DMS79 treated with DMSO at 0.1 percent for 48 hours (cell line): ENCODE measurements at regions not wholly inside any gene's neighbourhood (a gene's known extent, or its start where the extent isn't known, plus 50 kb on each side); places are given as distances from the start of the nearest gene placed in this dataset.

ENCODE experiments used
- DNase-seq: peaks from one replicate; lab custom pipeline; 2025; lab: John Stamatoyannopoulos, UW

DNA sequence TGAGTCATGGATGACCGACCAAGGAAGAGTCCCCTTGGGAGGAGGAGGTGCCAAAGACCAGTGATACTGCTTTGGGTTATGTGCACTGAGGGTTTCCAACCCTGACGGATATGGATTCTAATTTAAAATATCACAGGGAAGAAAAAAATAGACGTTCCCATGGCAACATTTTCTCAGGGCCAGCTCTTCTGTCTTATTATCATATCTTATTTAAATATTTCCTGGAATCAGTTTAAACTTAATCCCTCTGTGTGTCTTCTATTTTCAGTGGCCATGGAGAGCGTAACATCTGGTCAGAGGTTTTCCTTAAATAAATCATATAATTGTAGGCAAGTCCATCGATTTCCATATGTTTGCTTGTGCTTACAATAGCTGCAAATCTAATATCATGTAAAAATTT, 205.4 kb upstream of the FMN2 start:
- no peak for DNase-seq

DNA sequence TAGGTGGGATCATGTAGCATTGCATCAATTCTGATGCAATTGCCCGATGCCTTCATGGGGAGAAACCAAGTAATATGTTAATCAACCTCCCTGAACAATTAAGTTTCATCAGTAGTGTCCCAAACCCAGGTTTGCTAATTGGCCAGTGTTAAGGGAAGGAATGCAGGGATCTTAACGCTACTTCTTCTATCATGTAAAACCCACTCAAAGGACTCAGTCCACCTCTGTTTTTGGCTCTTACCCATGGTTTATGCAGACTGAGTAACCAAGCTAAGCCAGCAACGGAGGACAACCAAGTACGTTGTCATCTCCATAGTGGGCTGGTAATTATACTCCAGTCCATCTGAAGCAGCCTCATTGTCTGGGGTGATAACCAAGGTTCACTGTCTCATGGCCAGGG, 203.0 kb upstream of the FMN2 start:
- no peak for DNase-seq

DNA sequence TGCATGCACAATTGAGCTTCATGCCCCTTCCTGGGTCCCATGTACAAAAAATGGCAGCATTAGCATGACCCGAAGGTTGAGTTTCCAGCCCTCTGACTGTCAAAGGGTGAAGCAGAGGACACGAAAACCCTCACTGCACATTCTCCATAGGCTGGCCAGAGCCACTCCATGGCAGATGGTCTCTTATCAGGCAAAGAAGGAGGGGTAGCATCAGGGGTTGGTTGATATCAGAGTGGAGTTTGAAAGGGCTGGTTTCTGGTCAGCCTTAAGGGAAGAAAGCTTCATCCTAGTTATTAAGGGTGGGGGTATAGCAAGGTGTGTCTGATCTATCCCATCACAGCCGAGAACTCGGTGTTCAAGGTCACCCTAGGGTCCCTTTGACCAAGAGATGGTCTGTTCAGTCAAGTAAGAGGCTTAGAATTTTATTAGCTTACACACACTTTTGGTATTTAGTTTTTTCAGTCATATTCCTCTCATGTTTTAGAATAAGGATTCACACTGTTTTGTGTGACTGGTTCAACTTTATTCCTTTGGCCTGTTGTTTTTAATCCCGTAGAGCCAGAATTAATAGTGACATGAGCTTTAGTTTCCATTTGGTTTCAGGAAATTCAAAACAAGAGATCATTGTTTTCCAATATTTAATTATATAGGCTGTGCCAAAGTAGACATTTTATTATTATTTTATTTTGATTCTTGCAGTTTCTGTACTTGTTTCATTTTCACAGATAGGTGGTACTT, 199.9 kb upstream of the FMN2 start:
- DNase-seq, result no peak

DNA sequence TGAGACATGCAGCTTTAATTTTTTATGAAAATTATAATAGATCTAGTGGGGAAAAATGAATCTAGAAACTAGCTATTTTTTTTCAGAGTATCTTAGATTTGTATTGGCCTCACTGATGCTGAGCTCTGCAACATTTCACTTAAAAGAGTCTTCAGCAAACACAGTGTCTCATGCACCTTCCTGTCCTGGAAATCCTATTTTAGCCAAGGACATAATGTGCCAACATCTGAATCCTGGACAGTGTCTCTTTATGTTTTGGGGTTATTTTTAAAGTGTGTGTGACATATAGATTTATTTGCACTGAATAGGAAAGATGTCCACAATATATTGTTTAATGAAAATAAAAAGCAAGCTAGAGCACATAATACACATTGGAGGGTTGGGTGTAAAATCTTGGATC, 199.1 kb upstream of the FMN2 start:
- DNase-seq, result no peak

DNA sequence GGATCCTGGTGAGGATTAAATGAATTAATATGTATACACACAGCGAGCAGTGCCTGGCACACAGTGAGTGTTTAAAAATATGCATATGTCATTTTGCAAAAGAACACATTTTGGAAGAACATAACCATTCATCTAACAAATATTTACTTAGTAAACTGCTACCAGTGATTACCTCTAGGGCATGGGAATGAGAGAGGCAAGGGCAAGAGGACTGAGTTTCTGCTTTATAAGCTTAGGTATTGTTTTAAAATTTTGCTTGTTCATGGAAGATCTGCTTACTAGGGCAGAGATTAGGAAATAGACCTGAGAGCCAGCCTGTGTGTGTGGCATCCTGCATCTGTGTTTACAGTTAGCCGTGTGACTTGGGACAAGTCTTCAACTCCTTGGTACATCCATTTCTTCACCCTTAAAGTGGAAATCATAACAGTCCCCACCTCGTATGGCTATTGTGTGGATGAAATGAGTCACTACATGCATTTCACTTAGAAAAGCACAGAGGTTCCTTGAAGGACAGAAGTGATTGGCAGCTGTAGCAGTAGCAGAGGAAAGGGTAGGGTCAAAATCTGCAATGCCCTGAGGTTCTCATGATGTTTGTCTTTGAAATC, 198.5 kb upstream of the FMN2 start:
- DNase-seq, result no peak

DNA sequence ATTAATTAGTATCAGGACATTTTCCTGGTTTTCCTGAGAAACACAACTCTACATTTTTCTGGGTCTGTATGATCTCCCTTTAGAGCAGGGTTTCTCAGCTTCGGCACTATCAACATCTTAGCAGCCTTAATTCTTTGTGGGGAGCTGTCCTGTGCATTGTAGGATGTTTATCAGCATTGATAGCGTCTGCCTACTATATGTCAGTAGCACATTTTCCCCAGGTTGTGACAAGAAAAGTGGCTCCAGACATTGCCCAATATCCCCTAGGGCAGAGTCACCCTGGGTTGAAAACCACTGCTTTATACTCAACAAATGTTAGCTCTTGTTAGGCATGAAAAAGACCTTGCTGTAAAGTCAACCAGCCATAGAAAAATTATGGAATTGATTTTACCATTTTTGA, 195.1 kb upstream of the FMN2 start:
- DNase-seq, result no peak

DNA sequence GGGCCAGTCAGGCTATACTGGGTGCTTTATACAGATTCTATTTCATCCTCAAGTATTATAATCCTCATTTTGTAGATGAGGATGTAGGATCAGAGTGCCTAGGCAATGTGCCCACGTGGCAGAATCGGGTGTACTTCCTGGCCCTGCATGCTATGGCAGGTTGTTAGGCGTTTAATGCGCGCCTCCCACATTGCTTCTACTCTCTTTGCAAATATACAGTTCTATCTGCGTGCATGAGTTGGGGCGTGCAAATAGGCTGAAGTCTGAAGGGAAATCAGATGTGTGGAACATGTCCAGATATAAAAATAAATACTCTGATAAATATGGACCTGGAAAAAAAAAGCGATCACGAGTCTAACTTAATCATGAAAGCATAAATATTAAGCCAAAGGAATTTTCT, 194.7 kb upstream of the FMN2 start:
- no peak for DNase-seq

DNA sequence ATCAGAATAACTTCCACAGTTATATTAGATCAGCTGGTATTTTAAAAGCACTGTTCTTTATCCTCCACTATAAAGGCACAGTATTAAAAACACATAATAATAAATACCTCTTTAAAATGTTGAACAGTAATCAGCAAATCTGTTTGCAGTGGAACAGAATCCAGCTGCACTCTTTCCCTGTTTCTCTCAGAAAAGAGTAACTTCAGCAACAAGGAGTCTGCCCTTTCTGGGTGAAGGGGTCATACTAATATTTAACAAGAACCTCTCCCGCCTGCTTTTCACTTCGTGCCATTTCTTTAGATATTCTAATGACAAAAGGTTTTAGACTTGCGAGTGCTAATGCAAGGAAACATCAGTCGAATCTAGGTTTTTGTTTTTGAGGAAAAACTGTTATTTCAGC, 194.2 kb upstream of the FMN2 start:
- DNase-seq, result no peak

DNA sequence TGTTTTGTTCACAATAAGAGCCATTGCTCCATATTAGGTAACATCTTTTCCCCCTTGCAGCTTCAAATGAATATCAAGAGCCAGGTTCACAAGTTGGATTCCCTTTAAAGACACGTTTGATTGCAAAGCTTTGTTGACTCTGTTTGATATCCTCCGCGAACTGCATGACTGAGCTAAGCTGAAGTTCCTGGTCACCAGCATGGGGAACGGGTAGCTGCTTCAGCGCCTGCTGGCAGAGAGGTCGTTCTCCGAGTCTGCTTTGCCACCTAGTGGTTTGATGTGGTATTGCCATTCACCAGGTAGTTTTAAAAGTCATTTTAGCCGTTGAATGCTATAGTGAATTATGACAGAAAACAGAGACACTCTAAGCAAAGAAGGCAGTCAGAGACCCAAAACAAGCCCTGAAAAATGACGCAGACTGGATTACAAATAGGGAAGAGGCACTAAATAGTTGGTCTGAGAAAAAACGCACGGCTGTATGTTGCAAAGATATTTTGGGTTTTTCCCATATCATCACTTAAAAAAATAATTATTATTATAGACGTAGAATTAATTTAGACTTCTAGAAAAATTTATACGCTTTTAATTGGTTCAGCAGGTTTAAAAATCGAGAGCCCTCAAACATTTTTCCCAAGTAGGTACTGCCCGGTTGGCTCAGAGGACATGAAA, 193.5 kb upstream of the FMN2 start:
- peak; percentile 38 for DNase-seq

DNA sequence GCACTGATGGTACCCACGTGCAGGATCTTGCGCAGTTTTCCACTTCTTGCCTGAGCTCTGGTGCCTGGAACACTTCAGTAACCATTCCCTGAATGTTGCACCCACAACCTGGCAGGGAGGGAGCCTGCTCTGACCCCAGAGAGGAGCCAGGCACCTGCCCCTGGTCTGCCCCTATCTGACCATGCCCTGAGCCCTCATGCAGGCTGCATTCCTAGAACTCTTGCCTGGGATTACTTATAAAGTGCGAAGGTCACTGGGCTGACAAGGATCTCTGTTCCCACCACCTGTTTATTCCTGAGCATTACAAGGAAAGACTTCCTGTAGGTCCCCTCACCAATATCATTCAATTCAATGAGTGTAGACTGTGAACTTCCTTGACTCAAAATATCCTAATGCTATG, 191.9 kb upstream of the FMN2 start:
- DNase-seq, result no peak

DNA sequence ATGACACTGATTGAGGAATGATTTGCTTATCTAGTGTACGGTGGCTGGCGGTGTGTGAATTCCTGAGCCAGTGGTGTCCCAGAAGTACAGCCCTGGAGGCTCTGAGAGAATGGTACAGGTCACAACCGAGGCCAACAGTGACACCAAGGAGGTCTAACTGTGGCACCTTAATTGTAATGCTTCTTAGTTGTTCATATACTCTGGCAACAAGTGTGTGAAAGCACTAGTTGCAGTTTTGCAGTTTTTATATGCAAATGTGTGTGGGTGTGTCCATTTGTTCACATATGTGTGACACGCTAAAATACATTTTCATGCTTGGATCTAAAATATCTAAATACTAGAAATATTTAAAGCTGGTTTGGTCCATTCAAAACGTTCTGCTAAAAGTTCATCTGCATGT, 185.3 kb upstream of the FMN2 start:
- DNase-seq, result no peak

DNA sequence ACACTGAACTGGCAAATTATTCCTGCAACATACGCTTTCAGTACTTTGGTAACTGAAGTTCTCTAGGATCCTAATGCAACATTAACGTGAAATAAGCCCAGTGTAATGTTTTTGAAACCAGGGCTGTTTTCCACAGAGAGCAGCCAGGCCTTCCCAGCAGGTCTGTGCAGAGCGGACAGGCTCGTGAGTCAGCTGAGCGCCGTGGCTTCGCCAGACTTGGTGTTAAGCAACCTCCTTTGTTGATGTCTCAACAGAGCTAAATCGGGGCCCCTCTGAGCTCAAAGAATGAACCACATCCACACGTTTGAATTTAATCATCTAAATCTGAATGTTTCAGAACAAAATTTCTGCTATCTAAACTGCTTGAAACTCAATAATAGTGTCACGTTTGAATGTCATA, 181.8 kb upstream of the FMN2 start:
- no peak for DNase-seq

DNA sequence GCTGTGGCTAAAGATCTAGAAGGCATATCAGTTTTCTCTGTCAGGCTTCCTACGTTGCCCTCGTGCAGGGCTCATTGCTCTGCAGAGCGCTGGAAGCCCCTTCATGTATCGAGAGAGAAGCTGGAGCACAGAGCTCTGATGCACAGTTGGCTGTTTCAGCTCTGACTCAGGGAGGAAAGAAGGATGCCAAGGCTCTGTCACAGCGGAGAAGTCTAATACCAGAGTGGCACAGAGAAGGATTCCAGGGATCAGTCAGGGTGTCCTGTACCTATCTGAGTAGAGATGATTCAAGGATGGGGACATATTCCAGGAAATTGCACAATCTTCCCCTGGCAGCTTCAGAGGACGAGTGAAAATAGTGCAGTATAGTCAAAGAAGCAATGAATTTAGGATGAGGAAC, 179.2 kb upstream of the FMN2 start:
- DNase-seq, result no peak

DNA sequence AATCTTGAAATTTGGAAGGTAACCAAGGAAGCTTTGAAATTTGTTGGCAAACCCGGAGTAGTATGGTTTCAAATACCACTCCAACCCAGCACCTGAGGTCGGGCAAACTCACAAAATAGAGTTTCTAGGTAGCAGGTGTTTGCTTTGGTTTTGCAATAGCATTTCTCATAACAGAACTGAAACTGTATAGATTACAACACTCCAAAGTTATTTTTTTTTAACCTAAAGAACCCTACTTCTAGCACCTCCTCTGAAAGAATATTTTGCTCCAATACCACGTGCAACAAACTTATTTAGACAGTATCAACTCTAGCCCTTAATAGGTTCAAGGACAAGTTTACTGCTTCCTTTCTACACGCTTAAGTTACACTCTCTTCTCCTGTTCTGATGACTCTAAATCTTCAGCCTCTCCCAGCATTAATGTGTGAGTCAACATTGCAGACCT, 178.5 kb upstream of the FMN2 start:
- DNase-seq, result no peak

DNA sequence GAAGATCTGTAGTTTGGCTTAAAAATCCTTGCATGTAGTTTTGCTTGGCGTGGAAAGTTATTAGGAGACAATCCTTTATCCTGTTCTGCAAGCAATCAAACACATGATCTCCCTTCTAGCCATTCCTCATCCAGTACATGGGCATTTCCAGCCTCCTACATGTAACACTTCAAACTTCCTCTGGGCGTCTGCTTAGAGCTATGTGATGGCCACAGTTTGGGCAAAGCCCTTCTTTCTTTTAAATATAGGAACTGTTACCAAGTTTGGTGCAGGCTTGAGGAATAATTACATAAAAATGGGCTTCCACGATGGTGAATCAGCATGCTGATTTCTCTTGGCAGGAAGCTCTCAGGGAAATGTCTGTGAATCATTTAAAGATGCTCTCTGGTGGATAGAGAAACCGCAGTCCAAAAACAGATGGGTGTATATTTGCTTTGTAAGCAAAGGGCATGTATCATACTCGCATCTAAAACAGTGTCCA, 176.9 kb upstream of the FMN2 start:
- DNase-seq, result no peak

DNA sequence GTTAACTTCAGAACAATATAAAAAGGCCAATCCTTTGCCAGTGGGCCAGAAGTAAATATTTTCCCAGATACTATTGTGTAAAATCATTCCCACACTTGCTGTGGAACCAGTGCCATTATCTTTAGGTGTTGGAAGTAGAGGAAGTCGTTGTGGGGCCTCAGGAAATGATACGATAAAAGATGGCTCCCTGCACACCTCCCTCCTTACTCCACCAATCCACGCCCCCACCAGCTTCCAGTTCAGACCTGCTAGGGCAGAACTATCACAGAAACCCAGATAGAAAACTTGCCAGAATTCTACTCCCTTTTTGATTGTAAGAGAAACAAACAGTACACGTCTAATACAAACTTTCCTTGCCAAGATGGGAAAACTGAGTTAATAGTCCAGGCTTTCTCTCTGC, 173.0 kb upstream of the FMN2 start:
- no peak for DNase-seq

DNA sequence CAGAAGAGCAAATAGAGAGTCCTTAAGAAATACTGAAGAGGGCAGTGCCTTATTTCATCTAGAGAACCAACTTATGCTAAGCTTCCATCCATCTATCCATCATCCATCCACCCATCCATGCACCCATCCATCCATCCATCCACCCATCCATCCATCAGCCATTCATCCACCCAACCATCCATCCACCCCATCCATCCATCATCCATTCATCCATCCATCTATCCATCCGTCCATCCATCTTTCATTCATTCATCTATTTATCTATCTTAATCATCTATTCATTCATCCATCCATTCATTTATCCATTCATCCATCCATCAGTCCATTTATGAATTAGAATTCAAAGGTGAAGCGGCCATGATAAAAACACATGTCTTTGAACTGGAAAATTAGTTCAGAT, 171.5 kb upstream of the FMN2 start:
- no peak for DNase-seq

DNA sequence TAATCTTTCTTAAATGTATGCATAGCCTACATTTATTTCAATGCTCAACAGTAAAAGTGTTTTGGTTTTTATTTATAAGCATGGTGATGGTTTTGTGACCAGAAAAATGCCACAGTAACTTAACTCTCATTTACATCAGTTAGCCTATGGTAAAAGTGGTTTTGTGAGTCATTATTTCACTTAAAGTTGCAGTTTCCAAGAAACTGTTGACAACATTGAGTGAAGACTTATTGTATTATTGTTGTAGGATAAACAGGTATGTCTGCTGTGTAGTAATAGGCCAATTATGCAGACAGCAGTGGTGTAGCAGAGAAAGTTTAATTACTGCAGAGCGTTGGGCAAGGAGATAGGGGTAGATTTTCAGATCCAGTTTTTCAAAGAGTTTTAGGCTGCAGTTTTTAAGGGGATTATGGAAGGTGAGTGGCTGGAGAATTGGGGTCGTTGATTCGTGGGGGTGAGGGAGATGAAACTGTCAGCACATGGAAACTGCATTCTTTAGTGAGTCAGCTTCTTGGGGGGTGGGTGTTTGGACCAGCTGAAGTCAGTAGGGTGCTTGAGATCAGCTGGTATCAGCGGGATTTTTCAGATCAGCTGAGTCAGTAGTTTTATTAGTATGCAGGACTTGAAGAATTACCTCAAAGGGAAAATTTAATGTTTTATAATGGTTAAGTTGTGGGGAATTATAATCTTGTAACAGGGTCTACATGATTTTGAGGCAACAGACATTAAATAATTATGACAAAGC, 168.7 kb upstream of the FMN2 start:
- no peak for DNase-seq

DNA sequence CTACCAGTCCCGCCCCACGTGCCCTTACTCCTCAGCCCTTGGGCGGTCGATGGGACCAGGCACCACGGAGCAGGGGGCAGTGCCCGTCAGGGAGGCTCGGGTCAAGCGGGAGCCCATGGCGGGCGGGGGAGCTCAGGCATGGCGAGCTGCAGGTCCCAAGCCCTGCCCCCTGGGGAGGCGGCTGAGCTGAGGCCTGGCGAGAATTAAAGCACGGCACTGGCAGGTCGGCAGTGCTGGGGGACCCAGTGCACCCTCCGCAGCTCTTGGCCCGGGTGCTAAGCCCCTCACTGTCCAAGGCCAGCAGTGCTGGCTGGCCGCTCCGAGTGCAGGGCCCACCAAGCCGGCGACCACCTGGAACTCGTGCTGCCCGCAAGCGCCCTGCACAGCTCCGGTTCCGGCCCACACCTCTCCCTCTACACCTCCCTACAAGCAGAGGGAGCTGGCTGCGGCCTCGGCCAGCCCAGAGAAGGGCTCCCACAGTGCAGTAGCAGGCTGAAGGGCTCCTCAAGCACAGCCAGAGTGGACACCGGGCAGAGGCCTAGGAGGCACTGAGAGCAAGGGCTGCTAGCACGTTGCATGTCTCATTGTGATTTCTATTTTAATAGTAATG, 166.8 kb upstream of the FMN2 start:
- DNase-seq, result no peak

DNA sequence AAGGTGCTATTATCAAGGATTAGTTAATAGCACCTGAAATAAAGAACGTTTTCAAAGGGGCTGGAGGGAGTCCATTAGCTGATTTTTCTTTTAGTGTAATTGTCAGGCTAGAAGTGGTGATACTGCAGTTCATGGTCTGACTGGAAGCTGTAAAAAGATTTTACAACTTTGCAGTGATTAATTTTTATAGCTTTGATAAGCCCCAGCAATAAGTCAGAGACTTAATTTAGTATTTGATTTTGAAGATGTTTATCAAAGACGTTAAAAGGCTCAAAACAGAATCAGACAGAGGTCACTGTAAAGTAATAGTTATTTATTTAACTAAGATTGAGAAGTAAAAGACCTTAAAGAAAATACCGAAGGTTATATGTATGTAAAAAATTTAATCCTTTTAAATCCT, 165.5 kb upstream of the FMN2 start:
- DNase-seq, result no peak

DNA sequence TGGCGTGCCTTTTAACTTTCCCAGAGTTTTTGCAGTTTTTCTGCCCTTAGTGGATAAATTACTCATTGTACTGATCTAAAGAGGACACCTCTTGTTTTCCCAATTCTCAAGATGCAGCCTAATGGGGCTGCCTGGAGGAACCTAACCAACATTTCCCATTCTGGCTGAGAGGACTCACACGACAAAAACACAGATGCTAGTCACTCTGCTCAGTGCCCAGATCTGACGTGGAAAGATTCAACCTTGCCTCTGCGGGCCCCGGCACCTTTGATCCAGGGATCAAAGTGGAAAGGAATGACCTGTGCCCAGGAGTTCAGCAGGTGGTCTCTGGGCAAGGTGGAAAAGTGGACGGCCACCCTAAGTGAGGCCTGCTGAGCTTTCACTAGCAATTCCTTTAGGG, 162.4 kb upstream of the FMN2 start:
- DNase-seq, result no peak

DNA sequence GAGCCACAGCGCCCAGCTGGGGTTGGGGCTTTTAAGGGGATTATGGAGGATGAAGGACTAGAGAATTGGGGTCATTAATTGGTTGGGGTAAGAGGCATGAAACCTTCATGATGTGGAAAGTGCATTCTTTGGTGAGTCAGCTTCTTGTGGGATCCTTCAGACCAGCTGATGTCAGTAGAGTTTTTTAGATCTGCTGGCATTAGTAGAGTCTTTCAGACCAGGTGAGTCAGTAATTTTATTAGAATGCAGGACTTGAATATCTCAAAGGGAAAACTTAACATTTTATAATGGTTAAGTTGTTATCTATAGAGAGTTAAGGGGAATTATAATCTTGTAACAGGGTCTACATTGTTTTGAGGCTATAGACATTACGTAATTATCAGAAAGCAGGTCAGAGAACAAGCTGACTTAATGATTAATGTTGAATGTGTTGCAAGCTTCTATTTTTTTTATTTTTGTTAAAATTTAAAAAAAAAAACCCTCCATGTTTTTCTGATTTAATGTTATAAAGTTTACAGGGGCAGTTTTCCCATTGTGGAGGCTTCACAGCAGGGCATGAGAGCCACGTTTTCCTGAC, 160.9 kb upstream of the FMN2 start:
- DNase-seq, result no peak
